OCI-LY1 (cell line): ENCODE measurements at regions not wholly inside any gene's neighbourhood (a gene's known extent, or its start where the extent isn't known, plus 50 kb on each side); places are given as distances from the start of the nearest gene placed in this dataset.

Experiments
- H2AFZ ChIP-seq: fragments of 200-600 bp; sonication (generic), shearing (Covaris generic); 2 replicates; pipeline ENCODE4 v1.6.0; 2014; ENCODE audit warnings: antibody characterized with exemption, mild to moderate bottlenecking, low read length
- H3F3A ChIP-seq: fragments of 200-600 bp; sonication (generic), shearing (Covaris generic); 2 replicates; pipeline ENCODE4 v1.6.0; 2014; ENCODE audit warnings: mild to moderate bottlenecking, antibody characterized with exemption, low read length, moderate library complexity; ENCODE audit not compliant: insufficient read depth
- H3K27ac ChIP-seq: fragments of 200-600 bp; sonication (generic); 2 replicates; pipeline ENCODE4 v1.5.1; 2014; ENCODE audit warnings: low read length, mixed run types, mild to moderate bottlenecking, low read depth; ENCODE audit not compliant: poor library complexity, severe bottlenecking
- H3K27me3 ChIP-seq: fragments of 200-600 bp; sonication (generic); 2 replicates; pipeline ENCODE4 v1.6.0; 2014; ENCODE audit warnings: antibody characterized with exemption, mild to moderate bottlenecking, low read length, moderate library complexity; ENCODE audit not compliant: insufficient read depth
- H3K36me3 ChIP-seq: fragments of 200-600 bp; sonication (generic); 2 replicates; pipeline ENCODE4 v1.6.1; 2014; ENCODE audit warnings: mild to moderate bottlenecking, antibody characterized with exemption, low read length, moderate library complexity, mixed read lengths; ENCODE audit not compliant: insufficient read depth
- H3K4me1 ChIP-seq: fragments of 200-600 bp; sonication (generic); 2 replicates; pipeline ENCODE4 v1.5.1; 2014; ENCODE audit warnings: mild to moderate bottlenecking, low read length, moderate library complexity; ENCODE audit not compliant: insufficient read depth, severe bottlenecking
- H3K4me2 ChIP-seq: fragments of 200-600 bp; sonication (generic), shearing (Covaris generic); 2 replicates; pipeline ENCODE4 v1.6.1; 2014; ENCODE audit warnings: low read length
- H3K4me3 ChIP-seq: fragments of 200-600 bp; sonication (generic); 2 replicates; pipeline ENCODE4 v1.5.1; 2014; ENCODE audit warnings: low read length, low read depth, mild to moderate bottlenecking, mixed read lengths; ENCODE audit not compliant: poor library complexity, severe bottlenecking
- H3K79me2 ChIP-seq: fragments of 200-600 bp; shearing (Covaris generic); 2 replicates; pipeline ENCODE4 v1.6.1; 2016; ENCODE audit warnings: mixed run types, low read length, mixed read lengths; ENCODE audit not compliant: insufficient read depth
- H3K9ac ChIP-seq: fragments of 200-600 bp; sonication (generic), shearing (Covaris generic); 2 replicates; pipeline ENCODE4 v1.6.1; 2014; ENCODE audit warnings: mild to moderate bottlenecking, low read length, mixed read lengths
- H3K9me2 ChIP-seq: fragments of 200-600 bp; sonication (generic), shearing (Covaris generic); 2 replicates; pipeline ENCODE4 v1.6.1; 2014; ENCODE audit warnings: low read depth, mild to moderate bottlenecking, low read length, mixed read lengths
- H3K9me3 ChIP-seq: fragments of 200-600 bp; shearing (Covaris generic); 2 replicates; pipeline ENCODE4 v1.6.1; 2014; ENCODE audit warnings: low read length, mixed read lengths
- H4K20me1 ChIP-seq: fragments of 200-600 bp; sonication (generic), shearing (Covaris generic); 2 replicates; pipeline ENCODE4 v1.6.0; 2016; ENCODE audit warnings: mild to moderate bottlenecking, low read length; ENCODE audit not compliant: insufficient read depth
- CTCF ChIP-seq: fragments of 200-600 bp; sonication (generic), shearing (Covaris generic); IDR thresholded peaks from 2 replicates; pipeline ENCODE4 v1.5.1; 2017; ENCODE audit warnings: mild to moderate bottlenecking, antibody characterized with exemption, low read length, moderate library complexity, mixed read lengths
- EZH2 ChIP-seq: fragments of 200-600 bp; sonication (generic), shearing (Covaris generic); IDR thresholded peaks from 2 replicates; pipeline ENCODE4 v1.8.0; 2017; ENCODE audit warnings: borderline replicate concordance, mixed run types, mild to moderate bottlenecking, antibody characterized with exemption, low read length, moderate library complexity, mixed read lengths

DNA sequence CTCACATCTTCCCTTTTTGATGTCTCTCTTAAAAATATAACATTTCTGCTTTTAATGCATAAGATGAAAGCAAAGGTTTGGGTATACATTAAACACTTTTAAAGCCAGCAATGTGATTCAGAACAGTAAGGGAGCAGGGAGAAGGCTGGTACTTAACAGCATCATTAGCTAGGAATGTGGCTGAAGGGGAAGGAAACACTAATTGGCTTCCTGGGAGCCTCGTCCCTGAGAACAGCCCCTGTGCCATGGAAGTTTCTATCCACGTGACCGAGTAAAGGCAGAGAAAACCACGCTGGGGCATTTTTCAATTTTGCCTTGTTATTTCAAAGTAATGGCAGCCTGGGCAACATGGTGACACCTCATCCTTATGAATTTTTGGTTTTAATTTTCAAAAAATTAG lies 109.2 kb upstream of the GPC1 start:
- H3K36me3 ChIP-seq, result no peaks in the 10 kb centered on the region
- no peak overlapping the region for H3K4me2 ChIP-seq
- no peaks in the 10 kb centered on the region for H3K9me2 ChIP-seq
- H3K4me3 ChIP-seq, result no peak overlapping the region
- H3K27me3 ChIP-seq, result no peaks in the 10 kb centered on the region; the same call in 1 of the 2 replicates
- H3K9ac ChIP-seq, result no peak overlapping the region
- no peaks in the 10 kb centered on the region for H3K79me2 ChIP-seq
- H3K4me1 ChIP-seq, result no peaks in the 10 kb centered on the region
- H3K9me3 ChIP-seq, result no peaks in the 10 kb centered on the region
- TF ChIP-seq CTCF, result no peak
- TF ChIP-seq EZH2, result no peak
- H3F3A ChIP-seq, result no peaks in the 10 kb centered on the region
- no peak overlapping the region for H3K27ac ChIP-seq
- no peaks in the 10 kb centered on the region for H4K20me1 ChIP-seq
- H2AFZ ChIP-seq, result no peak overlapping the region

DNA sequence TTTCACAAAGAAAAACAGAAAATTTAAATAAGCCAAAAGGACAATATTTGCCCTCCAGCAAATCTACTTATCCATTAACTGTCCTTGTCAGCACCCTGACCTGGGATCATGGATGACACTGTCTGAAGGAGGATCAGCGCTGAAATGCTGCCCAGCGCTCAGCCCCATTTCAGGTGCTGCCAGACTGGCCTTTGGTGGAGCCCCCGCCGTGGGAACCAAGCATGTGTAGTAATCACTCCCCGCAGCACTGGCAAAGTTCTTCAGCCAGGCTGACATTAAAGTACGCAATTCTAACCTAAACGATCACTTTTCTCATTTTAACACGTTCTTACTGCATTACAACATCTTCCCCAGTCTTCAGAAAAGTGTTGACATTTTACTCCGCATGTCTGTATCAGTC lies 108.6 kb upstream of the GPC1 start:
- no peaks in the 10 kb centered on the region for H3K9me2 ChIP-seq
- H2AFZ ChIP-seq, result no peak overlapping the region
- H3K4me2 ChIP-seq, result no peak overlapping the region
- TF ChIP-seq EZH2 (no peak), CTCF (no peak)
- H3K4me1 ChIP-seq, result no peaks in the 10 kb centered on the region
- H3K79me2 ChIP-seq, result no peaks in the 10 kb centered on the region
- H3K27me3 ChIP-seq, result no peaks in the 10 kb centered on the region; the same call in 1 of the 2 replicates
- H3F3A ChIP-seq, result no peaks in the 10 kb centered on the region
- no peak overlapping the region for H3K27ac ChIP-seq
- no peak overlapping the region for H3K9ac ChIP-seq
- no peaks in the 10 kb centered on the region for H4K20me1 ChIP-seq
- H3K9me3 ChIP-seq, result no peaks in the 10 kb centered on the region
- H3K36me3 ChIP-seq, result no peaks in the 10 kb centered on the region
- H3K4me3 ChIP-seq, result no peak overlapping the region

- Histone ChIP-seq H3K79me2 (no peaks in the 10 kb centered on the region), H3K36me3 (no peaks in the 10 kb centered on the region), H3F3A (no peaks in the 10 kb centered on the region), H3K4me1 (no peaks in the 10 kb centered on the region), H3K4me3 (no peak overlapping the region), H3K4me2 (no peak overlapping the region), H3K27ac (no peak overlapping the region), H3K9ac (no peak overlapping the region), H3K27me3 (no peaks in the 10 kb centered on the region; the same call in 1 of the 2 replicates), H4K20me1 (no peaks in the 10 kb centered on the region), H3K9me3 (no peaks in the 10 kb centered on the region), H3K9me2 (no peaks in the 10 kb centered on the region), H2AFZ (no peak overlapping the region)
- no peak for TF ChIP-seq CTCF
- TF ChIP-seq EZH2, result no peak
Measured at GRCh38 chr2:240327566-240327965, 107.9 kb upstream of the GPC1 start.
